Calu3 (cell line): ENCODE measurements at regions not wholly inside any gene's neighbourhood (a gene's known extent, or its start where the extent isn't known, plus 50 kb on each side); places are given as distances from the start of the nearest gene placed in this dataset.

Experiments used
- BruUV-seq: library from RNA; stranded (reverse); fragments of 400-500 nt; replicated peaks from 2 replicates; lab custom pipeline; 2021; lab: Mats Ljungman, UMichigan
- CTCF ChIA-PET: fragments of 300-600 bp; sonication (Branson Sonifier 250); formaldehyde crosslinking; loops from one replicate; lab custom pipeline; 2022; ENCODE audit warnings: antibody characterized with exemption; lab: Charles Lee
- DNase-seq: peaks from one replicate; pipeline ENCODE4 v3.0.0; 2022
- H3K27ac Mint-ChIP-seq: one replicate; pipeline ENCODE4 v1.8.0; 2022; ENCODE audit warnings: mixed read lengths; ENCODE audit not compliant: unreplicated experiment
- H3K27me3 Mint-ChIP-seq: one replicate; pipeline ENCODE4 v1.8.0; 2022; ENCODE audit warnings: mixed read lengths; ENCODE audit not compliant: unreplicated experiment
- H3K36me3 Mint-ChIP-seq: one replicate; pipeline ENCODE4 v1.8.0; 2022; ENCODE audit warnings: mild to moderate bottlenecking, moderate library complexity, mixed read lengths; ENCODE audit not compliant: insufficient read depth, unreplicated experiment
- H3K4me1 Mint-ChIP-seq: one replicate; pipeline ENCODE4 v1.8.0; 2022; ENCODE audit warnings: mild to moderate bottlenecking, low read depth, mixed read lengths; ENCODE audit not compliant: unreplicated experiment
- H3K4me3 Mint-ChIP-seq: one replicate; pipeline ENCODE4 v1.8.0; 2022; ENCODE audit warnings: mild to moderate bottlenecking, low read depth, moderate library complexity, mixed read lengths; ENCODE audit not compliant: unreplicated experiment
- H3K9me3 Mint-ChIP-seq: one replicate; pipeline ENCODE4 v1.8.0; 2022; ENCODE audit warnings: low read depth, mixed read lengths; ENCODE audit not compliant: unreplicated experiment
- CTCF ChIP-seq: fragments of 200-600 bp; IDR thresholded peaks from one replicate; pipeline ENCODE4 v1.8.0; 2022; ENCODE audit warnings: antibody characterized with exemption; ENCODE audit not compliant: unreplicated experiment
- intact Hi-C: fragments of 100-400 bp; cut with micrococcal nuclease; formaldehyde crosslinking; loops from one replicate; pipeline ENCODE4 v1.10.0; 2022; ENCODE audit not compliant: unreplicated experiment

GRCh38 chr1:170337413-170337994, 191.7 kb downstream of the NTMT2 start:
- BruUV-seq = no TSS peak
- no peak overlapping the region for H3K4me3 Mint-ChIP-seq
- no peaks in the 10 kb centered on the region for H3K36me3 Mint-ChIP-seq
- H3K27me3 Mint-ChIP-seq = no peaks in the 10 kb centered on the region
- DNase-seq = no peak
- CTCF ChIA-PET = no interaction called here
- no peaks in the 10 kb centered on the region for H3K4me1 Mint-ChIP-seq
- intact Hi-C loops = no loop called here
- no peak overlapping the region for H3K27ac Mint-ChIP-seq
- peaks cover 2% of the 10 kb centered on the region for H3K9me3 Mint-ChIP-seq
- TF ChIP-seq CTCF = no peak

GRCh38 chr1:170339534-170339933, 192.4 kb upstream of the GORAB start:
- CTCF ChIA-PET = no interaction called here
- no peak overlapping the region for H3K27ac Mint-ChIP-seq
- intact Hi-C loops = no loop called here
- no peaks in the 10 kb centered on the region for H3K4me1 Mint-ChIP-seq
- no TSS peak for BruUV-seq
- TF ChIP-seq CTCF = no peak
- no peaks in the 10 kb centered on the region for H3K9me3 Mint-ChIP-seq
- DNase-seq = no peak
- H3K36me3 Mint-ChIP-seq = no peaks in the 10 kb centered on the region
- no peak overlapping the region for H3K4me3 Mint-ChIP-seq
- no peaks in the 10 kb centered on the region for H3K27me3 Mint-ChIP-seq

- CTCF ChIA-PET = no interaction called here
- Mint-ChIP-seq H3K9me3 (no peaks in the 10 kb centered on the region), H3K36me3 (no peaks in the 10 kb centered on the region), H3K4me1 (no peaks in the 10 kb centered on the region), H3K4me3 (no peak overlapping the region), H3K27me3 (no peaks in the 10 kb centered on the region), H3K27ac (no peak overlapping the region)
- intact Hi-C loops = no loop called here
- TF ChIP-seq CTCF = no peak
- no TSS peak for BruUV-seq
- no peak for DNase-seq
Measured at GRCh38 chr1:170340308-170340707, 191.7 kb upstream of the GORAB start.

GRCh38 chr1:170351366-170351946, 180.5 kb upstream of the GORAB start:
- TF ChIP-seq CTCF = no peak
- H3K4me1 Mint-ChIP-seq = peaks cover 7% of the 10 kb centered on the region
- H3K27ac Mint-ChIP-seq = no peak overlapping the region
- no peaks in the 10 kb centered on the region for H3K36me3 Mint-ChIP-seq
- intact Hi-C loops = no loop called here
- no peak overlapping the region for H3K4me3 Mint-ChIP-seq
- DNase-seq = no peak
- CTCF ChIA-PET = no interaction called here
- BruUV-seq = no TSS peak
- peaks cover 2% of the 10 kb centered on the region for H3K9me3 Mint-ChIP-seq
- no peaks in the 10 kb centered on the region for H3K27me3 Mint-ChIP-seq
